ENCODE measurements at regions not wholly inside any gene's neighbourhood (a gene's known extent, or its start where the extent isn't known, plus 50 kb on each side); places are given as distances from the start of the nearest gene placed in this dataset.

DNA sequence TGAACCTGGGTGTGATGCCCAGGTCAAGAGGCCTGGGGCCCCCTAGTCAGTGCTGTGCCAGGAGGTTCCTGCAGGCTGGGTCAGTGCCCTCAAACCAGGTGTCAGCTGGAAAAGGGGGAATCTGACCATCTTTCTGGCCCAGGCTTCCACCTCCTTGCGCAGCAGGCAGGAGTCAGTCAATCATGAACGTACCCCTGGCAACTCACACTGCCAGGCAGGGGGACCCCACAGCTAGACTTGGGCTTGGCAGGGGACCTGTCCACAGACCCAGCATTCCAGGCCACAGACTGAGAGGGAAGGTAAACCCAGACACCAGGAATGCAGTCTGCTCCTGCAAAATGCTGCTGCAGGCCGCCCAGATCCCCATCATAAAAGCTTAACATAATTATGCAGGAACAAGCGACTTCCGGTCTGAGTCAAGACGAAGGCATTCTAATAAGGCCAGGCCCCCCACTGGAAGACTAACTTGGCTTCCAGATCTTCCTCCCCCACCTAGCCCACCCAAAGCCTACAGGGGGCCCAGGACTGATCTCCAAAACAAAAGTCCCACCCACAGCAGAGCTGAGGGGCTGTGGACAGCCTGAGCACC is 156.3 kb downstream of the BCOR start:
- DNase-seq, result no peak

DNA sequence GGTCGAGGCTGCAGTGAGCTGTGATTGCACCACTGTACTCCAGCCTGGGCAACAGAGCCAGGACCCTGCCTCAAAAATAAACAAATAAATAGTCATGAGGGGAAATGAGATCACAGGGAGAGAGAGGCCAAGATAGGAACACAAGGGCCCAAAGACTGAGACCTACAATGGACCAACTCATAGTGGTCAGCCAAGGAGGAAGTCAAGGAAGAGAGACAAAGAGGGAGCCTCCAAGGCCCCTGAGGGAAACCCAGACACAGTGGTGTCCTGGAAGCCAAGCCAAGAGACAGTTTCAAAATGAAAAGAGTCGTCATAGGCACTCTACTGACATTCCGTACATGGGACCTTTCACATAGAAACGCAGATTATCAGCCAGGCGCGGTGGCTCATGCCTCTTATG is 153.3 kb downstream of the BCOR start:
- DNase-seq, result no peak

DNA sequence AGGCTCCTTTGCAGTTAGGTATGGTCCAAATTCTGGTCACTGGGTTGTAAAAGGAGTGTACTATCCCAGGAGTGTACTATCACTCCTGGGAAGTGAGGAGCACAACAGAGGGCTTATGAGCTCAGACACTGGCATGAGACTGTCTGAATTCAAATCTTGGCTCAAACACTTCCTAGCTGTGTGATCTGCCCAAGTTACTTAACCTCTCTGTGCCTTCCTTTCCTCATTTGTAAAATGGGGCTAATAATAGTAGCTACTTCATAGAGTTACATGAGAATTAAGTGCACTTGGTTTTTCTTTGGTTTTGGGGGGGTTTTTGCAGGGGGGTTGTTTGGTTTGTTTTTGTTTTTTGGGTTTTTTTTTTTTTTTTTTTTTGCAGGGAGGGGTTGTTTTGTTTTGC is 152.0 kb downstream of the BCOR start:
- DNase-seq, result no peak

DNA sequence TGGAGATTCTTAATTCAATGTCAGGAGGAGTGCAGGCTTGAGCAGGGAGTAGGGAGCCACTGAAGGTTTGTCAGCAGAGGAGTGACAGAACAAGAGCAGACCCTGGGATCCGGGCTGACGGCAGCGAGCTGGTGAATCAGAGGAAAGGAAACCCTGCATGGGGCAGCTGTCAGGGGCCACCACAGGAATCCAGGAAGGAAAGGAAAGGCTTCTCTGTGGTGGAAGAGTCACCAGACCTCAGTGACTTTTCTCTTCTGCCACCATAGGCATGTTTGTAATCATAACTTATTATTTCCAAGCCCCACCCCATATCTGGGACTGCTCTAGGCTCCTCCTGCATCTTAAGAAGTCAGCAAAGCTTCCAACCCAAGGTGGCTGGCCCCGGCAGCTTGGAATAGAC is 150.9 kb downstream of the BCOR start:
- DNase-seq, result no peak

DNA sequence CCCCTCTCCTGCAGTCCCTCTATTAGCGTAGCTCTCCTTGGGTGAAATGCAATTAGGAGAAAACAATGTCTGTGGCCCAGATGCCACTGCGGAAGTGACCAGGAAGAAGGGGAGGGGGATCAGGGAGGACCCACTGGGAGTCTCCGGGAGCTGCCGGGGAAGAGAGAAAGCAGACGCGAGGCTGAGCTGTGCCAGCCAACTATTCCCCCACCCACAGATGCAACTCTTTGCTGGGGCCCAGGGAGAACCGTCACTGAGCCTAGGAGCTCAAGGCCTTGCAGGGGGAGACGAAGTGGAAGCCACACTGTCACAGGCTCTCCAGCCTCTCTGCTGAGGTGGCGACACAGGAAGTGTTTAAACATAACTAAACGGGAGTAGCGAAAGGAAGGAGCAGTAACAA is 149.2 kb downstream of the BCOR start:
- no peak for DNase-seq

DNA sequence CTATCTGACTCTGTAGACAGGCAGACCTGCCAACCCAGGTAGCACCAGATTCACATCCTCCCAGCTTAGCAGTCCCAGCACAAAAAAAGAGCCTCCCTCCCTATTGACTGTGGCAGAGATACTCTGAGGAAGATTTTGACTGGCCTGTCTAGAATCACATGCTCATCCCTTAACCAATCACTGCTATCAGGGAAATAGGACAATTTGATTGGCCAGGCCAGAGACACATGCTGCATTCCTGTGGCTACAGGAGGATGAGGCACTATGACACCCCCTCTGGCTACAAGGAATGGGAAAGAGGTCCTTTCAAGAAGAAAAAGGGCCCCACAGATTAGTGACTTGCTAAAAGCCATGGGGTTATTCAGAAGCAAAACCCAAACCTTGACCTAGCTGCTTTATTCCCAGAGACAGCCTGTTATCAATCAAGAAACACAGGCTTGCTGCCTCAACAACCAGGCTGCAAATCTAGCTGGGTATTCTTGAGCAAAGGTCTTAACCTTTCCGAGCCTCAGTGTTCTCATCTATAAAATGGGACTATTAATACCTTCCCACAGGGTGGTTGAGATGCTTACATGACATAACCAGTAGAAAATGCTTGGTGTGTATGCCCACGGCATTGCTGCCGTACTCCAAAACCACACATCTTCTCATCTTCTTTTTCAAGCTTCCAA is 147.6 kb downstream of the BCOR start:
- DNase-seq, result no peak

DNA sequence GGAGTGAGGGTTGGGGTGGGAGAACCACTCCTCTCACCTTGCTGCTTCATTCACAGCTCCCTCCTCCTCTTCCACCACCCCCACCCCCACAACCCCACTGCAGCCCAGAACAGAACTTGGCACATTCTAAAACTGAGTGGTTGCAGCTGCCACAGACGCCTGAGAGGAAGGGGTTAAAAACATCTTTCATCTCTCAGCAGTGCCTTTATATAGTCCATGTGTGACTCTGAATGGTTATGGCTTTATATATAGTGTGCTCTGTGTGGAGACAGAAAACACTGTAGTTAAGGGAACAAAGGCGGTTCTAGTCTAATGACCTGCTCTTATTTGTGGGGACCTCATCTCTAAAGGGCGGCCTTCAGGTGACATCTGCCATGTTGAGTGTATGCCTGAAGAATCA is 144.8 kb downstream of the BCOR start:
- no peak for DNase-seq

DNA sequence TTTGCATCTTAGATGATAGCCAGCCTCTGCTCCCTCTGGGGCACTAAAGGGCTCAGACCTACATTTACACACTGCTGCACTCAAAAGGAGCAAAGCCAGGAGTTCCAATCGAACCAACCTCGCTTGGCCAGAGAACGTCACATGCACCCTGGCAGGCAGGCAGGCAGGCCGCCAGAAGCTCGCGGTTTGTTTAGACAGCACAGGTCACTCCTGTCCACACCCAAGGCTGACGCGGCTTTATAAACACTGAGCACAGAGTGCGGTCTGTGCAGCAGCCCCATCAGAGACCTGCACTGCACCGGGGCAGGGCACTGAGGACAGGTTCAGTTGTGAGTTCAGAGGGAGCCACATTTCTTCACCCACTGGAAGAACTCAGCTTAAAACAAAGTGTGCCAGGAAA is 143.9 kb downstream of the BCOR start:
- no peak for DNase-seq

DNA sequence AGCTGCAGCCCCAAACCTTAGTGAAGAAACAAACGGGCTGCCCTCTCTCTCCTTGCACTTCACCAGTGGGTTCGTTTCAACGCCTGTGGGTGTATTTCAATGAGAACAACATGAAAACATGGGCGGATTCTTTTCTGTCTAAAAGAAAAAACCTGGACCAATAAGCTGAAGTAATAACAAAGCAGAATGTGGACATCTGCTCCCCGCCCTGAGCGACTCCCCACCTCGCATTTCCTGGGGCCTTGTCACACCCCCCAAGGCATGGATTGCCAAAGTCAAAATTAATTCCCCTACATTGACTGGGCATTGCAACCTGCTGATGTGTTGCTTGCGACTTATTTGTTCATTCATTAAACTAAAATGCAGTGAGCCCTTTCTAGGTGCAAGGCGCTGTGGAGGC is 142.9 kb downstream of the BCOR start:
- DNase-seq, result no peak

DNA sequence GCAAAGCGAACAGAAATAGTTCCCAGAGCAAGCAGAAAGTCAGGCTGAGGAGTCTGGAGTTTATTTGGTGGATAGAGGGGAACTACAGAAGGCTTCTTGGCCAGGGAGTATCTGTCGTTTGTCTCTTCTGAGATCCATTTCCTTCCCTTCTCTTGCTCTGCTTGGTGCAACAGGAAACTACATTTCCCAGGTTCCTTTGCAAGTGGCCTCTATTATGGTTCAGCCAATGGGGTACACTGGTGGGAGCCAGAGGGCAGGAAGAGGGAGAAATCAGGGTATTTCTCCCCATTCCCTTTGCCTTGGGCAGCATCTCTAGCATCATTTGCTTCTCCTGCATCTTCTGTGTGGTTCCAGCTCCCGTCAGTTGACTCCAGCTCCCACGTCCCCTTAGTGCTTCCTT is 142.1 kb downstream of the BCOR start:
- DNase-seq, result peak; percentile 23

DNA sequence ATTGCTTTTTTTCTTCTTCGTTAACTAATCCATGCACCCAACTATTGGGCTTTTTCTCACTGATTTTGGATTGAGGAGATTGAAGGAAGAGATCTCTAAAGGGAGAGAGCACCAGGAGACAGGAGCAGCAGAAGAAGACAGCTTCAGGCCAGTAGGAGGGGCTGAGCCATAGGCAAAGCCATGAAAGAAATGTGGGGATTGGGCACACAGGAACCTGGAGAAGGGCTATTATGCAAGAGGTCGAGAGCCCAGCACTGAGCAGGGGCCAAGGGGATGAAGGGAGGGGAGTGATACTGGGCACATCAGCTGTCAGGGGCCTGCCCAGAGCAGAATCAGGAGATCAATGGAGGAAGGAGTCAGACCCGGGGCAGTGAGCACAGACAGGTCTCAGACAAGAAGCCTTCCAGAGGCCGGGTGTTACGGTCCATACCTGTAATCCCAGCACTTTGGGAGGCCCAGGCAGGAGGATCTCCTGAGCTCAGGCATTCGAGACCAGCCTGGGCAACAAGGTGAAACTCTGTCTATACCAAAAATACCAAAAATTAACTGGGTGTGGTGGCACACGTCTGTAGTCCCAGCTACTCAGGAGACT is 140.9 kb downstream of the BCOR start:
- no peak for DNase-seq

DNA sequence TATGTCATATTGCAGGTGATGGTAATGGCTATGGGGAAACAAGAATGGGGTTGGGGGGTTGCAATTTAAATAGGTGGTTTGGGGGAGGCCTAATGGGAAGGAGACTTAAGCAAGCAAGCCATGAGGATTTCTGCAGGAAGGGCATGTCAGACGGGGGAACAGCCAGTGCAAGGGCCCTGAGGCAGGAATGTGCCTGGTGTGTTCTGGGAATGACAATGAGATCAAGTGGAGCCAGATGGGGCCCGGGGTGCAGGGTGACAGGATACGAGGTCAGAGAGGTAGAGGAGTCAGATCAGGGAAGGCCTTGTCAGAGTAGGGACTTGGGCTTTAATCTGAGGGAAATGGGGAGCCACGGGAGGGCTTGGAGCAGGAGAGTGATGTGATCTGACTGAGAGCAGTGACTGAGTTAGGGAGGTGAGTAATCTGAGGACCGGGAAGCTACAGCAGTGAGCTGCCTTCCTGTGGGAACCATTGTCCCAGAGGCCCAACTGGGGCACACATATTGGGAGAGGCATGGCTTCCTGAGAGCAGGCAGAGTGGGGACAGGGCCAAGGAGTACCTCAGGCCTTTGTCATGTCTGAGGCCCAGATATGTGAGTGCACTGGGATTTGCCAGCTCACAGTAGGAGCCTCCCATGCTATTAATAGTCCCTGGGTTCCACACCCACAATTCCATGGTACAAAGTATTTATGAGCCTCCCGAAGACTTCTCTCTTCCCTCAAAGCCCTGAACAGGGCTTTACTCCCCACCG is 139.8 kb downstream of the BCOR start:
- DNase-seq, result no peak

DNA sequence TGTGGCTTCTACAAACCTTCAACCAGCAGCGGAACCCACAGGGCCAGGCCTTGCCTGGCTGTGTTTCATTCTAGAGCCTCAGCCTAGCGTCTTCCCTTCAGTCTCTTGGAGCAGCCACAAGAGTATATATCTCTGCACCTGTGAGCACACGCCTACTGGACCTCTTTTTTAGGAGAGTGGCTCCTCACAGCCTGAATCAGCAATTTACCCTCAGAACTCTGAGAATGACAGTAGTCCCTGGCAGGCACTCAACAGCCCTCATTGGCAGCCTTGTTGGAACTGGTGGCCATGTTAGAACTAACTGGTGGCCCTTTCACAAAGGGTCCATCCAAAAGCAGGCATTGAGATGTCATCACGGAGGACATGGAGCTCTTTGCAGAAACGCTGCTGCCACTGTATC is 138.9 kb downstream of the BCOR start:
- no peak for DNase-seq

DNA sequence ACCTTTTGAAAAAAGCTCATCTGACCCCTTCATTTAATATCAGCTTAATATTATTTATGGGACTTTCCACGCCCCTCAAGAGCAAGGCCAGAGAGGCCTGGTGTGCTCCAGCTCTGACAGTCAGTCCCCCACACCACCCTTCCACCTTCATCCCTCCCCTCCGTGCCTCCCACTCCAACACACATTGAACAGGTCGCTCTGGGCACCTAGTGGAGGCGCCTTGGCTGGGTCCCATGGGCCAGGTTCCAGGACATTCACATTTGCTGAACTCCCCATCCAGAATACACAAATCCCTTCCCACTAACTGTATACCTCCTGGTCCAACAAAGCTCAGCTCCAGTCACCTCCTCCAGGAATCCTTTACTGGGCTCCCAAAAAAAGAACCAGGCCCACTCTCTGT is 137.5 kb downstream of the BCOR start:
- DNase-seq, result no peak

DNA sequence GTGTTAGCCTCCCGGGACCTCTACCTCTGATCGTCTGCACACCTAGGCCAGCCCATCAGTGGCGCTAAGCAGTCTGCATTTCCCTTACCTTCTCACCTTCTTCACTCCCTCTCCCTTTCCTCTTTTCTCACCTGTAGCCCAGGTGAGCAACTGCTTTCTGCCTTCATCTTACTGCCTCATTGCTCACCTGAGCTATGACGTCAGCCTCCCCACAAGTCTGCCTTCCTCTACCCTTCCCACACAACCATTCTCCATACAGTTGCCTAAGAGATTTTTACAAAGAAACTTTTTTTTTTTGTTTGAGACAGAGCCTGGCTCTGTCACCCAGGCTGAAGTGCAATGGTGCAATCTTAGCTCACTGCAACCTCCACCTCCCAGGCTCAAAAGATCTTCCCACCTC is 136.3 kb downstream of the BCOR start:
- no peak for DNase-seq

DNA sequence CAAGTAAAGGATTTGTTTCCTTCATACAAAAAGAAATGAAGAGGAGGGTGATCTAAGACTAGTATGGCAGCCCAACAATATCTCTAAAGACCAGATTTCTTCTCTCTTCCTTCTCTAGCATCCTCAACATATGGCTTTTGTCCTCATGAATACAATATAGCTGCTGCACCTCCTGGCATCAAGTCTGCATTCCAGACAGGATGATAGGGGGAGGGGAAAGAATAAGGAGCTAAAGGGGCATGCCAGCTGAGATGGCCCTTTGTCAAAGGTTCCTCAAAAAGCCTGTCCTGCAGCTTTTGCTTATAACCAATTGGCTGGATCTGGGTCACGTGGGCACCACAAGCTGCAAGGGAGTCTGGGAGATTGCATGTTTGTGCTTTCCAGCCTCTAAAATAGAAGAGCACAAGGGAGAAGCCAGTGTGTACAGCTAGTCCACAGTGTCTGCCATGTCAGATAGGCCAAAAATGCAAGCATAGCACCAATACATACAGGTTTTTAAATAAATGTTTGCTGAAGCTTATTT is 132.6 kb downstream of the BCOR start:
- DNase-seq, result no peak

DNA sequence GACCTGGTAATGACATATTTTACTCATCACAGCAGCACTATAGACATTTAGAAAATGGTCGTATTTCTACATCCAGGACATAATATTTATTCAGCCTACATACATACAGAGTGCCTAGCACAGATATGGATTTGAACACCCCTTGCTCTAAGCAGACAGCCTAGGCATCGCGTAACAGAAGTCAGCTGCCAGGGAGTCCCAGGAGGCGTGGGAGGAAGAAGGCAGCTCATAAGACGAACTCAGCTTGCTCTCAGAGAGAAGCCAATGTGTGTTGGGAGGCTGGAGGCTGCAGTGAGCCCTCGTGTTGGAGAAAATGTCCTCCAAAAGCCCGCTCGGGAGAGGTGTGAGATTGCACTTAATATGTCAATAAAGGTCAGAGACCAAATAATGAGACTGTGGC is 131.6 kb downstream of the BCOR start:
- DNase-seq, result no peak

DNA sequence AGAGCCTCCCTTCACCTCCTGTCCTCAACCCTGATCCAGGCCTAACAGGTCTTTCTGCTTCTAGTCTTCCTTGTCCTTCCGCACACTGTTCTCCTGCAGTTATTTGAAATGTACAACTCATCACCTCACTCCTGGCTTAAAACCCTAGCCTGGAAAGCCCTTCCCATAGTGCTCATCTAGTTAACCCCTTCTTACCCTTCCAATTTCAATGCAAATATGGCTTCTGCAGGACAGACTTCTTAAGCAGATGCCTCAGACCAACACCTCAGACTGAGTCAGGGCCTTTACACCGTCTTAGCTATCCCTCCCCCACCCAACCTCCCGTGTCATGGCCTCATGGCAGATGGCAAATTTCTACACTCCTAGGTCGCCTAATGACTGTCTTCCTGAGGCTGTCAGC is 130.4 kb downstream of the BCOR start:
- peak; percentile 49 for DNase-seq

DNA sequence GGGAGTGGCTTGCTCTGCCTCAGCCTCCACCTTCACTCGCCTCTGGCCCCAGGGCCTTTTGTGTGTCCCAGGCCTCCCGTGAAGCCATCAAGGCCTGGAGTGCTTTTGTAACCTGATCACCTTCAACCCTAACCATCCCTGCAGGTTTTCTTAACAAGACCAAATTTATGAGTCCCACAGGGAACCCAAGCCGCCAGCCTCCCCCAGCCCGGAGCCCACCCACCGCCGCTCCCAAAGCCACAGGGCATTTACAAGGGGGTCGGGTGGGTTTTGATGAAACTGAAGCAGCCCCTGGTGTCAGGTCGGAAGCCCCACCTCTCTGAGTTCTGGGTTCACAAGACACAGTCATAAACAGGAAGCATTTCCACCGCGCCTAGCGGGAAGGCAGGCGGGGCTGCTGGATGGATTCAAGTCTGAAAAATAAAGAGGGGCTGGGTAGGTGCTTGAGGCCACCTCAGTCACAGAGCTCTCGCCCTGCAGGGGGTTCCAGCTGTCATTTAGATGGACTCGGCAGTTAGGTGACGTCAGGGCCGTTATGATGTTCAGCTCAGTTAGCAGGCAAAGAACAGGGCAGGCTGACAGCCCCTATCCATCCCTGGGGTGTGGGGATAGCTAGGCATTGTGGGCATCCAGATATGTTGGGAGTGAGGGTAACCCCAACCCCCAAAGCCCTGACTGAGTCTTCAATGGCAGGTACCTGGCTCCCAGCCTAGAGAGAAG is 128.5 kb downstream of the BCOR start:
- no peak for DNase-seq

DNA sequence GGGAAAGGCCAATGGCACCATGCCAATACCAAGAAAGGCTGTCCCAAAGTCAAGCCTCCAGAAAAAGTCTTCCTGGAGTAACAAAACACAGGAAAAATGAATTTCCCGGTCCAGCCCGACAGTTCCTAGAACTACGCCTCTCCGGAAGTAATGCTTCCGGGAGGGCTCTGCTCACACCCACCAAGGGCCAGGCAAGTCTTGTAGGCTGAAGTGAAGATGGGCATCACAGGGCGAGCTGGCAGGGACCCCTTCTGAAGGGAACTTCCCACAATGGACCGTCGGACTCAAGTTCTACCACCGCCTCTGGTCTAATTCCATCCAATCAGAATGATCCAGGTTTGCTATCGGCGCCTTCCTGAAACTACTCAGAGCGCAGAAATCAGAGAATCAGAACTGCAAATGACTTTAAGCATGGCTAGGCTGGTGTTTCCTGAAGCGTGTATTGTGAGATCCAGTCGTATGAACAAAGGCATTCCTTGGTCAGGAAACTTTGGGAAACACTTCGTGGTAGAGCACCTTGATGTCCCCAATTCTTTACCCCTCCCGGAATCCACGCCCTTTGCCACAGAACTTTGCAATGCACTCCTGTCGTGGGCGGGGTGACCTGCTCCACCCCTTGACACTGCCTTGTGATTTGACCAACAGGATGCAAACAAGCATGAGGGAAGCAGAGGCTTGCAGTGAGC is 127.8 kb downstream of the BCOR start:
- no peak for DNase-seq

DNA sequence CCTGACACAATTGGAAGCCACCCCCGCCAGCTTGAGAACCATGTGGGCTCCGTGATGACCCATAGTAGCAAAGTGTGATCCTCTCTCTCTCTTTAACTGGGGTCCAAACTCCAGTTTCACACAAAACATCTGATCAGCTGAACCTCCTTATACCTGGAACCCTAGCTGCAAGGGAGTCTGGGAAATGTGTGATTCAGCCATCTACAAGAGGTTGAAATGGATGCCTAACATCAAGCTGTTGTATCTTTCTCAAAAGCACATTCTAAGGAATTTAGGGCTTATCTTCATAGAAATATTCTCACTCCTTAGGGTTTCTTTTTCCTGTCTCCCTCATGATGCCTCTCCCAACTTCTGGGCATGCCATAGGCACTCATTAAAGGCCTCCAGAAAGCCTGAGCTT is 126.0 kb downstream of the BCOR start:
- no peak for DNase-seq

DNA sequence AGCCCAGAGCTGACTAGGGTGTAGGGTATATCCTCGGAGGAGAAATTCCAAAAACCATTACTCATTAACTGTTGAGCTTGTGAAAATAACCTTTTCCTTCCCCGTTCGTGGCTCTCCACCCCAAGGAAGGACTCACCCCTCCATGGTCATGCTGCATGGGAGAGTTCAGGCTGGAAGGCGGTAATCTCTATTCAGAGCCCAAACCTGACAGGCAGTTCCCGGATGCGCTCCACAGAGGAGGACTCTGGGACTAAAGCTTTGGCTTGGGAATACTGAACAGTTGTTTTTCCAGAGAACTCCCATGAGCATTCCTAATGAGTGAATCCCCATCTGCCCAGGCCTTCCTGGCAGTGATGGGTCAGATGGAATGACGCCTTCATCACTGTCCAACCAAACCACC is 125.4 kb downstream of the BCOR start:
- no peak for DNase-seq

DNA sequence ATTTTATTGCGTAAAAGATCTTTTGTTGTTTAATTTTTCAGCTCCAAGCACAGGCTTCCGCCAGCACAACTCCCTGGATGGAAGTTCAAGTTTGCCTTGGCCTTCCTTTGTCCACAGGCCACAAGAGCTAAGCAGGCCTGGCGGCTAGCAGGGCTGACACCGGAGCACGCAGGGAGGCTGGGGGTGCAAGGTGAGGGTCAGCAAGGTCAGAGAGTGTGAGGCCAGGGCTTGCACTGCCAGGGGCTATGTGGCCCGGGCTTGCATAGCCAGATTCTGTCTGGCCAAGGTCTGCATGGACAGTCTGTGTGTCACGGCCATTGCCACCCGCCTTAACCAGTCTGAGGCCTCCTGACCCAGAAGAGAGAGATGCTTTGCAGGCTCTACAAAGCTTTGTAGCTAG is 123.9 kb downstream of the BCOR start:
- DNase-seq, result no peak
